H1 (cell line): ENCODE measurements at regions not wholly inside any gene's neighbourhood (a gene's known extent, or its start where the extent isn't known, plus 50 kb on each side); places are given as distances from the start of the nearest gene placed in this dataset.

Source experiments
- HDAC2 ChIP-seq, 2 experiments: fragments of 300-600 bp in 1 of 2; sonication (generic) in 1 of 2; IDR thresholded peaks; 2 replicates each; pipeline ENCODE4 v1.6.1; 2011 to 2012; ENCODE audit warnings: low read depth in 2 of 2, low read length in 2 of 2, mild to moderate bottlenecking in 2 of 2, moderate library complexity in 2 of 2, borderline replicate concordance in 1 of 2, inconsistent platforms in 1 of 2
- JUND ChIP-seq: IDR thresholded peaks from 2 replicates; pipeline ENCODE4 v1.6.1; 2011; ENCODE audit warnings: mild to moderate bottlenecking, improper control_type of control experiment, low read length
- KDM1A ChIP-seq: fragments of 200-600, 300-600 bp; sonication (generic); IDR thresholded peaks from 2 replicates; pipeline ENCODE4 v1.7.1; 2016; ENCODE audit warnings: mild to moderate bottlenecking, low read length, borderline replicate concordance
- POLR2AphosphoS5 ChIP-seq: IDR thresholded peaks from 2 replicates; pipeline ENCODE4 v1.6.1; 2011; ENCODE audit warnings: low read depth, low read length
- RNF2 ChIP-seq: fragments of 200-900, 300-1000 bp; sonication (generic); IDR thresholded peaks from 2 replicates; pipeline ENCODE4 v1.7.1; 2016; ENCODE audit warnings: borderline replicate concordance, low read depth, mild to moderate bottlenecking, antibody characterized with exemption, low read length; ENCODE audit not compliant: poor library complexity, severe bottlenecking; ENCODE audit errors: missing control alignments
- SIN3A ChIP-seq, 2 experiments: IDR thresholded peaks in 1 of 2; conservative IDR thresholded peaks in 1 of 2; 2 replicates each; pipeline ENCODE4 v1.6.1; 2011 to 2012; ENCODE audit warnings: low read length in 2 of 2, improper control_type of control experiment in 1 of 2, low read depth in 1 of 2, mild to moderate bottlenecking in 1 of 2
- TCF12 ChIP-seq: IDR thresholded peaks from 2 replicates; pipeline ENCODE4 v1.6.1; 2011; ENCODE audit warnings: low read depth, mild to moderate bottlenecking, low read length

DNA sequence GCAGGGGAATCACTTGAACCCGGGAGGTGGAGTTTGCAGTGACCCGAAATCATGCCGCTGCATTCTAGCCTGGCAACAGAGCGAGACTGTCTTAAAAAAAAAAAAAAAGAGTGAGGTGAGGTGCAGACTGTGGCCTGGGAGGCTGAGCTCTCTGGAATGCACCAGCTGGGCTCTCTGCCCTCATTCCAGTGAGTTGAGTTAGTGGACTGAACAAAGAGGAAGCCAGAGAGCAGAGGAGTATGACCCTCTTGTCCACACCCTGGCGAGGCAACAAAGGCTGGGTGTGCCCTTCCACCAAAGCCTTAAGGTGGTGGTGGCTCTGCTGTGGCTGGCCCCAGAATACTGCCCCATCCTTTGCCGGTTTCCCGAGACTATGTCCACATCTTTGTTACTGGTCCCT lies 71.3 kb upstream of the ACKR3 start (continued):
- no peak for TF ChIP-seq SIN3A (conservative IDR thresholded peaks at IDR 0.05 in 1 of 2, IDR thresholded peaks at IDR 0.05 in 1 of 2; ENCODE audit: low read depth in 1 of 2, low read length in 2 of 2)
- no peak for TF ChIP-seq JUND
- no peak for TF ChIP-seq TCF12
- no peak for TF ChIP-seq KDM1A
- no peak for TF ChIP-seq POLR2AphosphoS5
- no peak for TF ChIP-seq HDAC2 (IDR thresholded peaks at IDR 0.05; ENCODE audit: borderline replicate concordance in 1 of 2, low read depth in 2 of 2, low read length in 2 of 2)
- TF ChIP-seq RNF2: no peak
